ENCODE measurements at regions not wholly inside any gene's neighbourhood (a gene's known extent, or its start where the extent isn't known, plus 50 kb on each side); places are given as distances from the start of the nearest gene placed in this dataset.

- no peak for TF ChIP-seq ZNF18 (CRISPR knock-in tag; IDR thresholded peaks at IDR 0.05; ENCODE audit: insufficient replicate concordance)
- no peak for TF ChIP-seq SMAD1 (CRISPR knock-in tag; IDR thresholded peaks at IDR 0.05; ENCODE audit: borderline replicate concordance, low read depth)
- TF ChIP-seq CC2D1A (CRISPR knock-in tag; IDR thresholded peaks at IDR 0.05): no peak
- TF ChIP-seq CCAR2 (optimal IDR thresholded peaks at IDR 0.05; ENCODE audit: low read depth, low read length): no peak
- TF ChIP-seq HDAC2 (CRISPR knock-in tag; IDR thresholded peaks at IDR 0.05): no peak
Measured at GRCh38 chr6:10194816-10195672, 219.8 kb downstream of the TFAP2A start (continued).

GRCh38 chr6:10193321-10193720 is 221.6 kb downstream of the TFAP2A start:
- no peaks in the 10 kb centered on the region for H4K20me1 ChIP-seq (ENCODE audit: insufficient read depth, low read length)
- no TSS peak for BruUV-seq (replicated peaks)
- FAIRE-seq (no peak), ATAC-seq (no peak), DNase-seq (ENCODE audit: low spot score) (no peak)
- no peaks in the 10 kb centered on the region for H3K79me2 ChIP-seq (ENCODE audit: insufficient read depth, low read length)
- intact Hi-C loops (cut with micrococcal nuclease; ENCODE audit: unreplicated experiment) (no loop called here), in situ Hi-C loops (cut with HindIII; ENCODE audit: extremely low pct_ligation_motif_present, low pct_unique_long_range_greater_than_20kb) (no loop called here)
- H3K4me3 ChIP-seq (replicated peaks in 1 of 3; ENCODE audit: insufficient read depth in 1 of 3, low read depth in 2 of 3, low read length in 3 of 3): no peak overlapping the region
- 19% methylated on average over 4 of the region's 4 CpGs for WGBS (ENCODE audit: low lambda C conversion rate)
- no peaks in the 10 kb centered on the region for H3K36me3 ChIP-seq (replicated peaks in 1 of 2; ENCODE audit: control insufficient read depth in 1 of 2, insufficient read depth in 2 of 2, low read length in 2 of 2)
- no peak overlapping the region for H3K9ac ChIP-seq (ENCODE audit: insufficient read depth, low read depth, low read length)
- H2AFZ ChIP-seq (ENCODE audit: low read length): no peak overlapping the region
- H3K4me1 ChIP-seq (ENCODE audit: insufficient read depth, low read length): no peaks in the 10 kb centered on the region
- H3K27ac ChIP-seq (ENCODE audit: extremely low read length, insufficient read depth, low read length): no peak overlapping the region
- H3K4me2 ChIP-seq (ENCODE audit: low read depth, low read length): no peak overlapping the region
- H3K27me3 ChIP-seq (ENCODE audit: control insufficient read depth in 1 of 2, insufficient read depth in 2 of 2, low read length in 2 of 2): no peaks in the 10 kb centered on the region
- CTCF ChIA-PET (ENCODE audit: low intra/inter-chr PET ratio, low total read pairs): no interaction called here
- H3K9me3 ChIP-seq (ENCODE audit: low read length): no peaks in the 10 kb centered on the region
- POLR2A ChIA-PET: no interaction called here
- TF ChIP-seq CENPT (CRISPR knock-in tag; IDR thresholded peaks at IDR 0.05; ENCODE audit: low read depth): no peak
- no peak for TF ChIP-seq ONECUT2 (CRISPR knock-in tag; IDR thresholded peaks at IDR 0.05)
- TF ChIP-seq HNF1A (IDR thresholded peaks at IDR 0.05; ENCODE audit: low read depth): no peak
- TF ChIP-seq HNF1A (CRISPR knock-in tag; IDR thresholded peaks at IDR 0.05; ENCODE audit: borderline replicate concordance): no peak
- no peak for TF ChIP-seq ZNF598 (CRISPR knock-in tag; IDR thresholded peaks at IDR 0.05; ENCODE audit: borderline replicate concordance)
- TF ChIP-seq ZNF17 (CRISPR knock-in tag; IDR thresholded peaks at IDR 0.05): no peak
- no peak for TF ChIP-seq ZNF678 (CRISPR knock-in tag; IDR thresholded peaks at IDR 0.05)
- TF ChIP-seq ZNF12 (CRISPR knock-in tag; IDR thresholded peaks at IDR 0.05): no peak
- no peak for TF ChIP-seq NBN (conservative IDR thresholded peaks at IDR 0.05)

All from HepG2 (cell line).